Sigmoid colon (tissue), 6 donors: ENCODE measurements at regions not wholly inside any gene's neighbourhood (a gene's known extent, or its start where the extent isn't known, plus 50 kb on each side); places are given as distances from the start of the nearest gene placed in this dataset.

ENCODE experiments used
- DNase-seq: peaks from one replicate; pipeline ENCODE4 v3.0.0-alpha.2; 2019
- H3K27ac ChIP-seq, 4 donors: fragments of 200-600 bp; sonication (generic); one replicate each; pipeline ENCODE4 v1.5.1; 2016 to 2019; ENCODE audit warnings: mild to moderate bottlenecking in 1 of 4
- H3K27me3 ChIP-seq, 3 donors: fragments of 200-600 bp; sonication (generic); one replicate each; pipeline ENCODE4 v1.5.1; 2019; ENCODE audit warnings: mild to moderate bottlenecking in 1 of 3
- H3K36me3 ChIP-seq, 4 donors: fragments of 200-600 bp; sonication (generic); one replicate each; pipeline ENCODE4 v1.5.1; 2016 to 2019
- H3K4me1 ChIP-seq, 4 donors: fragments of 200-600 bp; sonication (generic); one replicate each; pipeline ENCODE4 v1.5.1; 2017 to 2019
- H3K4me3 ChIP-seq, 4 donors: fragments of 200-600 bp; sonication (generic); one replicate each; pipeline ENCODE4 v1.5.1; 2017 to 2019; ENCODE audit warnings: mild to moderate bottlenecking in 2 of 4, moderate library complexity in 1 of 4
- H3K9me3 ChIP-seq, 4 donors: fragments of 200-600 bp in 3 of 4; sonication (generic) in 3 of 4; one replicate each; pipeline versions ENCODE4 v1.5.1 to v1.6.1; 2013 to 2019
- CTCF ChIP-seq, 4 experiments: fragments of 450-650 bp in 3 of 4; fragments of 200-600 bp in 1 of 4; IDR thresholded peaks; one replicate each; pipeline ENCODE4 v1.5.1; 2016 to 2019; ENCODE audit warnings: antibody characterized with exemption in 4 of 4, mild to moderate bottlenecking in 3 of 4, moderate library complexity in 2 of 4
- EP300 ChIP-seq, 4 donors: sonication (generic); formaldehyde crosslinking; IDR thresholded peaks; one replicate each; pipeline ENCODE4 v1.6.1; 2017; ENCODE audit warnings: antibody characterized with exemption in 4 of 4
- POLR2A ChIP-seq, 2 donors: fragments of 450-650 bp; IDR thresholded peaks; one replicate each; pipeline ENCODE4 v1.6.1; 2016; ENCODE audit warnings: antibody characterized with exemption in 2 of 2, mild to moderate bottlenecking in 2 of 2, moderate library complexity in 2 of 2
- POLR2AphosphoS5 ChIP-seq, 4 donors: sonication (generic); formaldehyde crosslinking; IDR thresholded peaks; one replicate each; pipeline ENCODE4 v1.6.1; 2017; ENCODE audit warnings: antibody characterized with exemption in 4 of 4
- WGBS, 2 donors: extraction: QIAGEN DNeasy Blood & Tissue Kit; methylation state at CpG; one replicate each; pipeline ENCODE4 v1.1.7; 2013; 5-methylcytosine and 5-hydroxymethylcytosine counted together
- intact Hi-C: fragments of 100-400 bp; cut with DNase I; formaldehyde crosslinking; loops from one replicate; pipeline ENCODE4 v1.15.1; 2023
- donor health status: healthy with polysubstance abuse.
- donor health status: healthy.

GRCh38 chr4:100118181-100118580 lies 72.1 kb downstream of the DDIT4L start:
- no peak for DNase-seq
- TF ChIP-seq POLR2A (IDR thresholded peaks at IDR 0.05) = no peak
- no peak for TF ChIP-seq EP300 (IDR thresholded peaks at IDR 0.05)
- no peak for TF ChIP-seq CTCF (IDR thresholded peaks at IDR 0.05)
- TF ChIP-seq POLR2AphosphoS5 (IDR thresholded peaks at IDR 0.05) = no peak
- Histone ChIP-seq H3K36me3 (no peaks in the 10 kb centered on the region), H3K27me3 (no peaks in the 10 kb centered on the region), H3K27ac (no peak overlapping the region), H3K9me3 (no peaks in the 10 kb centered on the region), H3K4me3 (no peak overlapping the region), H3K4me1 (no peaks in the 10 kb centered on the region)
- intact Hi-C loops = no loop called here
- 62 to 73% methylated on average over 2 of the region's 2 CpGs for WGBS, 2 donors

- WGBS, 2 donors = 74 to 82% methylated on average over 3 of the region's 3 CpGs
- intact Hi-C loops = no loop called here
- TF ChIP-seq POLR2A (IDR thresholded peaks at IDR 0.05) (no peak), EP300 (IDR thresholded peaks at IDR 0.05) (no peak), CTCF (IDR thresholded peaks at IDR 0.05) (no peak), POLR2AphosphoS5 (IDR thresholded peaks at IDR 0.05) (no peak)
- H3K4me1 ChIP-seq = no peaks in the 10 kb centered on the region
- no peak for DNase-seq
- no peak overlapping the region for H3K4me3 ChIP-seq
- no peaks in the 10 kb centered on the region for H3K36me3 ChIP-seq
- no peaks in the 10 kb centered on the region for H3K27me3 ChIP-seq
- no peaks in the 10 kb centered on the region for H3K9me3 ChIP-seq
- no peak overlapping the region for H3K27ac ChIP-seq
Measured at GRCh38 chr4:100117750-100118149, 72.5 kb downstream of the DDIT4L start.

- Histone ChIP-seq H3K4me1 (no peaks in the 10 kb centered on the region), H3K27me3 (no peaks in the 10 kb centered on the region), H3K36me3 (no peaks in the 10 kb centered on the region), H3K4me3 (no peak overlapping the region), H3K27ac (no peak overlapping the region), H3K9me3 (no peaks in the 10 kb centered on the region)
- intact Hi-C loops = no loop called here
- TF ChIP-seq POLR2A (IDR thresholded peaks at IDR 0.05) (no peak), POLR2AphosphoS5 (IDR thresholded peaks at IDR 0.05) (no peak), CTCF (IDR thresholded peaks at IDR 0.05) (no peak), EP300 (IDR thresholded peaks at IDR 0.05) (no peak)
- DNase-seq = no peak
- WGBS, 2 donors = 89 to 91% methylated on average over 4 of the region's 4 CpGs
Measured at GRCh38 chr4:100114909-100115308, 75.4 kb downstream of the DDIT4L start.

GRCh38 chr4:100113732-100114131 lies 76.5 kb downstream of the DDIT4L start:
- Histone ChIP-seq H3K27me3 (no peaks in the 10 kb centered on the region), H3K4me3 (no peak overlapping the region), H3K36me3 (no peaks in the 10 kb centered on the region), H3K27ac (no peak overlapping the region), H3K9me3 (no peaks in the 10 kb centered on the region), H3K4me1 (no peaks in the 10 kb centered on the region)
- WGBS, 2 donors = 80 to 85% methylated on average over 2 of the region's 2 CpGs
- intact Hi-C loops = no loop called here
- DNase-seq = no peak
- no peak for TF ChIP-seq POLR2AphosphoS5 (IDR thresholded peaks at IDR 0.05)
- TF ChIP-seq CTCF (IDR thresholded peaks at IDR 0.05) = no peak
- TF ChIP-seq POLR2A (IDR thresholded peaks at IDR 0.05) = no peak
- no peak for TF ChIP-seq EP300 (IDR thresholded peaks at IDR 0.05)

GRCh38 chr4:100113096-100113495 lies 77.2 kb downstream of the DDIT4L start:
- H3K4me3 ChIP-seq = no peak overlapping the region
- 89 to 94% methylated on average over 1 of the region's 1 CpG for WGBS, 2 donors

More at GRCh38 chr4:100113096-100113495, 77.2 kb downstream of the DDIT4L start:
- no peak for DNase-seq
- intact Hi-C loops = no loop called here
- Histone ChIP-seq H3K27me3 (no peaks in the 10 kb centered on the region), H3K27ac (no peak overlapping the region), H3K4me1 (no peaks in the 10 kb centered on the region), H3K9me3 (no peaks in the 10 kb centered on the region), H3K36me3 (no peaks in the 10 kb centered on the region)
- TF ChIP-seq POLR2A (IDR thresholded peaks at IDR 0.05) = no peak
- no peak for TF ChIP-seq CTCF (IDR thresholded peaks at IDR 0.05)
- TF ChIP-seq POLR2AphosphoS5 (IDR thresholded peaks at IDR 0.05) = no peak
- no peak for TF ChIP-seq EP300 (IDR thresholded peaks at IDR 0.05)
